ENCODE measurements at regions not wholly inside any gene's neighbourhood (a gene's known extent, or its start where the extent isn't known, plus 50 kb on each side); places are given as distances from the start of the nearest gene placed in this dataset.

- no peak for DNase-seq
- Histone ChIP-seq H3K9me3 (no peaks in the 10 kb centered on the region), H3K4me3 (no peak overlapping the region), H3K27ac (no peak overlapping the region), H3K27me3 (no peaks in the 10 kb centered on the region), H3K36me3 (replicated peaks in 1 of 2; ENCODE audit: insufficient read depth in 1 of 2, low read depth in 2 of 2) (no peaks in the 10 kb centered on the region), H3K4me1 (no peaks in the 10 kb centered on the region)
- no peak for ATAC-seq
- intact Hi-C loops (cut with DNase I): no loop called here
- WGBS, 2 donors: 59 to 67% methylated on average over 2 of the region's 2 CpGs
- TF ChIP-seq CTCF (IDR thresholded peaks at IDR 0.05): no peak
Measured at GRCh38 chr12:90338365-90338764, 616.6 kb downstream of the CCER1 start.

GRCh38 chr12:90337018-90337417, 618.0 kb downstream of the CCER1 start:
- DNase-seq (no peak), ATAC-seq (no peak)
- intact Hi-C loops (cut with DNase I): no loop called here
- no peak for TF ChIP-seq POLR2A (IDR thresholded peaks at IDR 0.05)
- TF ChIP-seq CTCF (IDR thresholded peaks at IDR 0.05): no peak
- no peak overlapping the region for H3K4me3 ChIP-seq
- no peaks in the 10 kb centered on the region for H3K4me1 ChIP-seq
- H3K9me3 ChIP-seq: no peaks in the 10 kb centered on the region
- H3K27me3 ChIP-seq: no peaks in the 10 kb centered on the region
- no peak overlapping the region for H3K27ac ChIP-seq
- H3K36me3 ChIP-seq (replicated peaks in 1 of 2; ENCODE audit: insufficient read depth in 1 of 2, low read depth in 2 of 2): no peaks in the 10 kb centered on the region

- no peak for TF ChIP-seq CTCF (IDR thresholded peaks at IDR 0.05)
- no peak for TF ChIP-seq POLR2A (IDR thresholded peaks at IDR 0.05)
- Histone ChIP-seq H3K4me3 (no peak overlapping the region), H3K9me3 (no peaks in the 10 kb centered on the region), H3K27ac (no peak overlapping the region), H3K27me3 (no peaks in the 10 kb centered on the region), H3K36me3 (replicated peaks in 1 of 2; ENCODE audit: insufficient read depth in 1 of 2, low read depth in 2 of 2) (no peaks in the 10 kb centered on the region), H3K4me1 (no peaks in the 10 kb centered on the region)
- intact Hi-C loops (cut with DNase I): no loop called here
- WGBS, 2 donors: 56 to 90% methylated on average over 1 of the region's 1 CpG
- ATAC-seq (no peak), DNase-seq (no peak)
Measured at GRCh38 chr12:90335566-90335965, 619.4 kb downstream of the CCER1 start.

GRCh38 chr12:90333939-90334338, 621.0 kb downstream of the CCER1 start:
- no peak overlapping the region for H3K4me3 ChIP-seq
- TF ChIP-seq POLR2A (IDR thresholded peaks at IDR 0.05) (no peak), CTCF (IDR thresholded peaks at IDR 0.05) (no peak)
- H3K27ac ChIP-seq: no peak overlapping the region
- ATAC-seq (no peak), DNase-seq (no peak)
- H3K9me3 ChIP-seq: no peaks in the 10 kb centered on the region
- intact Hi-C loops (cut with DNase I): no loop called here
- no peaks in the 10 kb centered on the region for H3K36me3 ChIP-seq (replicated peaks in 1 of 2; ENCODE audit: insufficient read depth in 1 of 2, low read depth in 2 of 2)
- no peaks in the 10 kb centered on the region for H3K4me1 ChIP-seq
- H3K27me3 ChIP-seq: no peaks in the 10 kb centered on the region

DNA sequence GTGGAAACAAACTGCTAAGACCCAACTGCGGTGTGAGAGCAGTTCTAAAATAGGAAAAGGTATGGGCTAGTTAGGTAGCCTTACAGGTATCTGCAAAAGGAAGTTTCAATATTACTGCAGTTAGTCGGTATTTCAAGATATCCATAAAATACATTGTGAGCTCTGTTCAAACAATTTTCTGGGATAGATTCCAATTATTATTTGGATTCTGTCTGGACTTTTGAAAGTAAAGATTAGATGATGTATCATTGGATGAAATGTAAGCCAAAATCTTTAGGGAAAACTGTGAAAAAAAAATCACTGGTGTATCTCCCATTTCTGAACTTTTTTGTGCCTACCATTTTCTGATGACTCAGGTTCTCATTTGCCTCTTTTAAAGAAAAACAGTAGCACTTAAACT, 621.6 kb downstream of the CCER1 start:
- Histone ChIP-seq H3K36me3 (replicated peaks in 1 of 2; ENCODE audit: insufficient read depth in 1 of 2, low read depth in 2 of 2) (no peaks in the 10 kb centered on the region), H3K9me3 (no peaks in the 10 kb centered on the region), H3K4me3 (no peak overlapping the region), H3K27me3 (no peaks in the 10 kb centered on the region), H3K27ac (no peak overlapping the region), H3K4me1 (no peaks in the 10 kb centered on the region)
- no peak for TF ChIP-seq CTCF (IDR thresholded peaks at IDR 0.05)
- intact Hi-C loops (cut with DNase I): no loop called here
- ATAC-seq: no peak
- 43 to 44% methylated on average over 2 of the region's 2 CpGs for WGBS, 2 donors
- DNase-seq: no peak
